ENCODE measurements at regions not wholly inside any gene's neighbourhood (a gene's known extent, or its start where the extent isn't known, plus 50 kb on each side); places are given as distances from the start of the nearest gene placed in this dataset.

DNA sequence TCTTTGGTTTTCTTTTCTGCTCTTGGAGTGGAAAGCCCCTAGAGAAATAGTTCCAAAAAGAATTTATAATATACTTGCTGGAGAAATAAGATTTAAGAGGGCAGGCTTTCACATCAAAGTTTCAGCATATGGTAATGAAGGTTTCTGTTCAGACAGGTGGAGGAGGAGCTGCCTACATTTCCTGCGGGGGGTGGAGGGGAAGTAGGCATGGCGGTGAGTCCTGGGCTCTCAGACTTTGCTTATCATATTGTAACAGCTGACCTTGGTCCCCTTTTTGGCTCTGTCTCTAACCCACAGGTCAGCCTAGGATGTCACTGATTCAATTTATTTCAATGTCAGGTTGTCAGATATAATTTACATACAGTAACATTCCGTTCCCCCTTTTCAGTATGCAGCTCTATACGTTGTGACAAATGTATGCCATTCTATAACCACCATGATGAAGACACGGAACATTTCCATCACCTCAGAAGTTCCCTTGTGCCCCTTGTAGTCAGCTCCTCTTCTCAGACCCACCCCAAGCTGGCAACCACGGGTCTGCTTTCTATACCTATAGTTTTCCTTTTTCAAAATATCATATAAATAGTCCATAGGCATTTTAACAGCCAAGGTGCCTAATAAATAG, 77.6 kb upstream of the GGTLC1 start:
- DNase-seq: no peak

DNA sequence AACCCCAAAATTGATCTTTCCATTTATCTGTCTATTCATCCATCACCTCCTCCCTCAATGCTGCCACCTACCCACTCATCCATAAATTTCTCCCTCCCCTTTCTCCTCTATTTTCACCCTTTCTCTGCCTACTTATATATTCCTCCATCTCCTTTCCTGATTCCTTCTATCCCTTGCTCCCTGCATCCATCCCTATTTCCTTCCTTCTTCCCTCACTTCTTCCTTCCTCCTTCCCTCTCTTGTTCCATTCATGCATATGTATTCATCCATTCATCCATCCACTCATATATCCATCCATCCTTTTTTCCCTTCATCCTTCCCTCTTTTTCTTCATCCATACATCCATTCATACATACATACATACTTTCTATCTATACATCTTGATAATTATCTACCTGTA, 76.3 kb upstream of the GGTLC1 start:
- no peak for DNase-seq

DNA sequence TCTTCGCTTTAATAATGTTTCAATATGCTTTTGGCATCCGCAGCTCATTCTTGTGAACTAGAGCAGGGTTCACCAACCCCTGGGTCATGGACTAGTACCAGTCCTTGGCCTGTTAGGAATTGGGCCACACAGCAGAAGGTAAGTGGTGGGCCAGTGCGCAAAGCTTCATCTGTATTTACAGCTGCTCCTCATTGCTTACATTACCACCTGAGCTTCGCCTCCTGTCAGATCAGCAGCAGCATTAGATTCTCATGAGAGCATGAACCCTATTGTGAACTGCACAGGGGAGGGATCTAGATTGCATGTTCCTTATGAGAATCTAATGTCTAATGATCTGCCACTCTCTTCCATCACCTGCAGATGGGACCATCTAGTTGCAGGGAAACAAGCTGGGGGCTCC, 75.5 kb upstream of the GGTLC1 start:
- no peak for DNase-seq

DNA sequence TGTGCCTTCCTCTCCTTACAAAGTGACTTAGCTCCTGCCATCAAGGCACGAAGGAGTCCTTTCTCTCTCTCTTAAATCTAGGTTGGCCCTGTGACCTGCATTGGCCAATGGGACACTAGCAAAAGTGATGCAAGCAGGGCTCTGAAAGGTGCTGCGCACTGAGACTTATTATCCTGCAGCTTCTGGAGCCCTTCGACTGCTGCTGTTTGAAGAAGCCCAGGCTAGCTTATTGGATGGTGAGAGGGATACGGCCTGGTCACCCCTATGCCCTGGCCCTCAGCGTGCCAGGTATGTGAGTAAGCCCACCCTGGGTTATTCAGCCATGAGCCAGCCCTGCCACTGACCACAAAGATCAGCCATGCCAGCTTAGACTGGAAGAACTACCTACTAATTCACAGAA, 74.5 kb upstream of the GGTLC1 start:
- DNase-seq: no peak

DNA sequence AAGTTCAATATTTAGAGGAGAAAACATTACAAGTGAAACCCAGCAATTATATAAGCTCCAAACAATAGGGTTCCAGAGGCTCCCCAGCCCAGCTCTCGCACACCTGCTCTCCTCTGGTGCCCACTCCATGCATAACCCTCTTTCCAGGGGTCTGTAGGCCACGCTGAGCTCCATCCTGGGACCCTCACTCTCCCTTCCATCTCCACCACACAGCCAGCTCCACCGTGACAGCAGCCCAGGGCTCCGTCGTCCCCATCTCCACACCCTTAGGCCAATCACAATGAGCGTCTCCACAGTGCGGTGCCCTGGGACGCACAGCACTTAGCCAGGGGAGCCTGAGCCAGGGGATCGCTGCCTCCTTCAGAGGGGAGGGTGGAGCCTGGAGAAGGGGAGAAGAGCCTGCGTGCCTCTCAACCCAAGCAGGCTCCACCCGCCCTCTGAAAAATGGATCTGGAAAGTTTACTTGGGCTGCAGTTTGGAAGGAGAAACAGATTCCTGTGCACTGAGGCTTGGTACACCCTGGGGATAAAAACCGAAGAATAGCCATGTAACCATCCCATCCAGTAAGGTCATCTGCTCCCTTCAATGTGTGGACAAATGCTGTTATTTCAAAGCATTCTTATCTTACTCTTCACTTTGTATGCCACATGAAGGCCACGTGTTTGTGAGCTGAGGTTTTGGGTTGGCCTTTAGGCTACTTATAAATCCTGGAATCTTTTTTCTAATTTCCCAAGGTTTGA, 72.4 kb upstream of the GGTLC1 start:
- no peak for DNase-seq

DNA sequence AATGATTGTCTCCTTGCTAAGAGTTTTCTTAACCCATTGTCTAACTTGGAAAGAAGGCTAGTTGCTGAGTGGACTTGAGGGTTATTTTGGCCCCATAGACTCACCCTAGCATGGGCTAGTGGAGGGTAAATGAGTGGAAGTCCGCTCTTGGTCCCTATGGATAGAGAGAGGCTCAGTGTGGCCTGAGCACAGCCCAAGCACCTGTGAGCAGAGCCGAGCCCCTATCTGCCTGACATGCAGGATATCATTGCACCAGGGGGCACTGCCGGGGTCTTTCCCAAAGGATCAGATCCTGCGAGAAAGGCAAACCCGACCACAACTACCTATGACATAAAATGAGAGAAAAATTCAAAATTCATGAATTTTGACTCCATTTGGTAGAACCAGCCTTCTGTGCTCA, 70.6 kb upstream of the GGTLC1 start:
- no peak for DNase-seq

DNA sequence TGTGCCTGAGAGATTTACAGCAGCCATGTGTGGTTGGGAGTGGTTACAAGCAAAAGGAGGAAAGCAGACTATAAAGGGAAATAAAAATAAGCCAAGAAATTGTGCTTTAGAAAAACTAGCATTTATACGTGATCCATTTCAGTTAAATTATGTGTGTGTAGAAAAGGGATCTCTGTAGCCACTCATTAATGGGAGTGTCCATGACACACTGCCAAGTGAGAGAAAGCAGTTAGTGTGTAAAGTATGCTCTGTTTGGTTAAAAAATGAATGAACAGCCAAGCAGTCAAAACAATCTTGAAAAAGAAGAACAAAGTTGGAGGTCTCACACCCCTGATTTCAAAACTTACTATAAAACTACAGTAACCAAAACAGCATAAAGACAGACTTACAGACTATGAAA, 67.9 kb upstream of the GGTLC1 start:
- DNase-seq: no peak

DNA sequence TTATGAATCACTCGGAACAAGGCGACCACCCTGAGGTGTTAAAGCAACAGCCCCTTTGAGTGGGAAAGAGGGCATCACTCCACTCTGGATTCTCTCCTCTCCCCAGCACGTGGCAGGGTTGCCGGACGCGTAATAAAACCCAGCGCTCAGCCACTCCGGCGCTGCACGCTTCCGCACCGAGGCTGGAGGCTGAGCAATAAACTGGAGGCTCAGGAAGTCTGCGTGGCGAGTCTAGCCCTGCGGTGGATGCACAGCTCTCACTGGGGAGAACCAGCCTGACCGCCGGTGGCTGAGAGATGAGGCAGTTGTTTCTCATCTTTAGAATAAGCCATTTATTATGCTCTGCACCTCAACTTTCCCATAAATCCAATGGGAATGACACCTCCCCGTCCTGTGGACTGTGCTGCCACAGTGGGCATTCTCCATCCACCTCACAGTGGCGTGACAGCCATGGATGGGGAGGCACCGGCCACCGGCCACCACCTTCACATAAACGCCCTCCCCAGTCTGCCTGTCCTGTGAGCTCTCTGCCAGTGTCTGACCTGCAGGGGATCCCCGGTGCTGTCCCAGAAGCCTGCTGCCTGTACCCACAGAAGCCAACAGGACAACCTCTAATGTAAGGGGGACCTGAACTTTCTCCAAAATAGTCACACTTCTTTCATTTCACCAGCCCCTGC, 64.2 kb upstream of the GGTLC1 start:
- DNase-seq: no peak

DNA sequence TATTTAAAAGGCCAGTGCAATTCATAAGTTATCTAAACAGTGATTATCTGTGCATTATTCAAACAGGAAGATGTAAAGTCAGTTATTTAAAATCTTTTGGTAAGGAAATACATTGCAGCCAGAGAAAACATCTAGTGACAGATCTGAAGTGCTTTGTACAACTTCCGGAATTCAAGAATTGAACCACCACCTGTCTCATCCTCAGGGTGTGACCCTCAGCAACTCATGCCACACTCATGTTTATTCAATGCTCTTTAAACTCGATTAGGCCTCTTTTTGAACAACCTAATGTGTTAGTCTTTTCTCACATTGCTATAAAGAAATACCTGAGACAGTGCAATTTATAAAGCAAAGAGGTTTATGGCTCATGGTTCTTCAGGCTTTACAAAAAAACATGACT, 62.6 kb upstream of the GGTLC1 start:
- DNase-seq: no peak

DNA sequence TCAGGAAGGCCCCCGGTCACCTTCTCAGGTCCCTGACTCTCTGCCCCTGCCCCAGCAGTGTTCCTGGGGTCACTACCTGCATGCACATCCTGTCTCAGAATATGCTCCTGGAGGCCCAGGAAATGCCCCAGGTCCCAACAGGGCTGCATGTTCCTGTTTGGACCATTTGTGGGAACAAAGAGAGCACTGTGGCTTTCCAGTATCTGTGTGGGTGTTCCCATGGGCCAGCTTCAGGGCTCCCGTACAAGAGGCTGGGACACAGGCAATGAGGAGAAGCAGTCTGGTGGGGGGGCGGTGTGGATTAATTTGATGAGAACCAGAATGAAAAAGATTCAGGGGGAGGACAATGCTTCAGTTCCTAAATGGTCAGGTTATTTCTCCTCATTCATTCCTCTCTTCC, 61.5 kb upstream of the GGTLC1 start:
- no peak for DNase-seq

DNA sequence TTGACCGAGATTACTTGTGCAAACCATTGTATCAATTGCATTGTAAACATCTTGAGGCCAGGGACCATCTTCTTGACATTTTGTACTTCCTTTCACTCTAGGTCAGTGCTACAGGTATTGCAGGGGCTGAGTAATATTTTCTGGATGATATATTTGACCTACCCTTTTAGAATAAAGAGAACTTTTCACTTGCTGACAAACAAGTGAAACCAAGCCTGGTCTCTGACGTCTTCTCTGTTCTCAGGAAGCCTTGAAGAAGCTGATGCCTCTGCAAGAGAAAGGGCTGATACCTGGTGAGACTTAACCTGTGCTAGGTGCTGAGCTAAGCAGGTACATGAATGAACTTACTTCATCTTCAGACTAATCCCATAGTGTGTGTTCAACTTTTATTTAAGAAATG, 60.5 kb upstream of the GGTLC1 start:
- no peak for DNase-seq

DNA sequence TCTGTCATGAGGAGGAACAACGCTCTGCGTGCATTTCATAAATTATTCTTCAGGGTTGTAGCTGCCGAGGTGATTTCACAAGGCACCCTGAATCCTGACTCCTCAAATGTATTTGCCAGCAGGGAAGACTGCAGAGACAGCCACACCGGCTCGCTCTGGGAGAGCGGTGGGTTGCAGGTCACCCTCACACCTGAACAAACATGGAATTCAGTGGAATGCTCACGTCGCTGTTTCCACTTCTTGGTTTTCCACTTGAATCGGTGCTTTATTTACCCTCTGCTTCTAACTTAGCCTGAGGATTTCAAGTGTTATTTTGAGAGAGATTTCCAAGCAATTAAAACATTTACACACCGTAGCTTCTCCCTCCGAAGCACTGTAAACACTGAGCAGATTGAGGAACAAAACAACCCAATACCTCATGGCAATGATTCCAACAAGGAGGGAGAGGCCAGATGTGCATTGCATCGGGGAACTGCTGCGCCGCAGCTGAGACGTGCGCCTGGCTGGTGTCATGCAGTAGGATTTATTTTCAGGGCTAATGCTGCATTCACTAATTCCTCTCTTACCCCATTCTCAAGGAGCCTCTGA, 59.5 kb upstream of the GGTLC1 start:
- no peak for DNase-seq

DNA sequence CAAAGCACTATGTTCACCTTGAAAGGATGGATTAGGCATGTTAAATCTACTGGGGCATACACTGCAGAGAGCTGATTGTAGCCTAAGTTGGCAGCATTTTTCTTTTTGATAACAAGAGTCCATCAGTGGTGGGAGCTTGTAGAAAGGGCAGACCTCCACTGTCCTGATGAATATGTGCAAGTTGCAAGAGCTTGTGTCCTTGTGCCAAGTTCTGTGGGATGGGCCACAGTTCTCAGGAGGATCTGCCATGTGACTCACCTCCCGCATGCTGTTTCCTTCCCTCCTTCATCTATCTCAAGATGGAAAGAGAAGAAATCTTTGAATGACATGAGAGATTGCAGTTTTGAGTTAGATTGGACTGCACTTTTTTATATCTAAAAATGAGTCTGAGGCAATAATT, 58.3 kb upstream of the GGTLC1 start:
- DNase-seq: no peak

DNA sequence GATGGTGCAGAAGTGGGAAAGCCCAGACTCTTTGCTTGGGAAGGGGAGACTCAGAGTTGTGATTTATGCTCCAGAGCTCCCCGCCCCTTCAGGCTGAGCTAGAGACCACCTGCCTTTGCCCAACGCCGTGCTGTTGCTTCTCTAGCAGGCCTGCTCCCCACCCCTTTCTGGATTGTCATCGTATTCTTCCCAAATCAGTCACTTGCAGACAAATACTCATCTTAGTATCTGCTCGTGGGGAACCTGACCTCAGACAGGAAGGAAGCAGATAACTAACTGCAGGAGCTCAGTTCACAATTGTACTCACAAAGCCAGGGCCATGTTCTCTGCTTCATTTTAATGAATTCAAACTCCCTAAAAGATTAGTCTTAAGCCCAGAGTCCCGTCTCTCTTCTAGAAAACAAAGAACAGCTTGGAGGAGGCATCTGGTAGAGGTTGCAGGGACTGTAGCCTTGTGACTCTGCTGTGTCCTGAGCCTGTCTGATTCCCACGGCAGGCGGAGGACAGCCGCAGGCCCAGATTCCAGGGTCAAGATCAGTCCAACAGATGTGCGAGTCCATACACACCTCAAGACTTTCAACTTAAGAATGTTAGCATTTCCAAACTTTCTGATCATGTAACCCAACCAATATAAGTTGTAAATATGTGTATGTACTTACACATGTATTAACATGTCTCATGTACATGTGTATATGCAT, 57.2 kb upstream of the GGTLC1 start:
- no peak for DNase-seq

DNA sequence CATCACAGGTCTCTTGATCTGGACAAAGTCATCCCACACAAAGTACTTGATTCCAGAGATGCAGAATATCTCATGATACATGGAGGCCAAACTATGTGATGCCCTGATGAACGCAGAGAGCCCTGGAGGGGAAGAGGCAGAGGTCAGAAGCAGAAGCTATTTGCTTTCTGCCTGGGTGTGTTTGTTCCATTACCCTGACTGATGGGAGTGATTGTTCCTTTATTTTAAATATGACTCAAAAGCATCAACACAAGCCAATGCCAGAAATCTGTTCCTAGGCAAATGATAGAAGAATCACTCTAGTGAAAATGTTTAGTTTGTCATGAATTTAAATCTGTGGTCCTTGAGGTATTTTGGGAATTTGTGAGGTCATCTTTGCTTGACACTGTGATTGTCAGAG, 54.7 kb upstream of the GGTLC1 start:
- DNase-seq: no peak

DNA sequence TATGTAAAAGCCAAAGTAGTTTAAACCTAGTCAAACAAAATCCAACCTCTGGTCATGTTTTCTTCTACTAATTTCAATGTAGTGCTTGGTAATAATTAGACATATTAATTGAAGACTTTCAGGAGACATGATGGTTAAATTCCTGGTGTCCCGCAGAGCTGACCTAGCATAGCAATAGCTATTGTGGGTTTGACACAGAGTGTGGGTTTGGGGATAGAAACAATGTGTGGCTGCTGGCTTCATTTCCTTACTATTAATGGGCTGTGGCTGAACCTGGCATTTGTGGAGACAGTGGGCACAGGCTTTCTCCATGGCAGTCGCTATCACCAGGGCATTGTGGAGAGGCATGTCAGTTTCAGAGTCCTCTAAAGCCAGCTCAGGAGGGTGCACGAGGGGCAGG, 54.1 kb upstream of the GGTLC1 start:
- DNase-seq: no peak

DNA sequence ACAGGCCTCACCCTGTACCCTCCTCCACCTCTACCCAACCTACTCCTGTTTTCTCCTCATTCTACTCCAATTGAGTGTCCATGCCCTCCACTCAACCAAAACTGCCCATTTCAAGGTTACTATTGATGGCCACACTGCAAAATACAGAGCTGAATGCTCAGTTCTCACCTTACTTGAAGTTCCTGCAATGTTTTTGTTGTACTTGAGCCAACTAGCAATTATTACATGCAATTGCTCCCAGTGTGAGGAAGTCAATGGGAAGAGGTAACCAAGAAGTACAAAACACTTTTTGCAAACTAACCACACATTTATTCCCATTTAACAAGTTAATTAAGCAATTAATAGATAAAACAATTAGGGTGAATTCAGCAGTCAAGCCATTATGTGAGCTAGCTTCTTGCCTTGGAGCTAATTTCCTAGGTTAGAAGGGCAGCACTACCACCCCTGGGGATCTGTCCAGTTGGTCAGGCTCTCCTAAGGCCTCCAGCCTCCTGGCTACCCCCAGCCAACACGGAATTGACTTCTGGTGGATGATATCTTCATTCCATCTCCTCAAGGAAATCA, 52.4 kb upstream of the GGTLC1 start:
- DNase-seq: no peak

DNA sequence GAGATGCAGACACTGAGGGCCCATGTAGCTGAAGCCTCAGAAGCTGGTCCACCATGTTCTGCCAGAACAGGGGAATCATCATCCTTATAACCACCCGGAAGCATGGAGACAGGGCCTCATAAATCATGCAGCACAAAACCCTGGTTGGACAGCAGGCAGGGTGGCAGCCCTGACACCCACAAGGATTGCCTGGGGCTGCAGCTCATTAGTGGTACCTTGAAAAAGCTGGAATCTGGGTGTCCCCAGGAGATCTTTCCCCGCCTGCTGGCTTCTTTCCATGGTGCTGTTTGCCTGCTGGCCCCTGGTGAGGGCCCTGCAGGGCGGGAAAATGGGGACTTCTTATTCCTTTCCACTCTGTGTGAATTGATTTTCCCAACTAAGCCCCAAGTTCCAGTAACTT, 50.6 kb upstream of the GGTLC1 start:
- DNase-seq: no peak

Data from amygdala (tissue), 56 donors.